NOMO-1 (cell line): ENCODE measurements at regions not wholly inside any gene's neighbourhood (a gene's known extent, or its start where the extent isn't known, plus 50 kb on each side); places are given as distances from the start of the nearest gene placed in this dataset.

Source experiments
- DNase-seq, 2 experiments: peaks; one replicate each; lab custom pipeline; 2025; ENCODE audit not compliant: unreplicated experiment in 2 of 2; lab: John Stamatoyannopoulos, UW

DNA sequence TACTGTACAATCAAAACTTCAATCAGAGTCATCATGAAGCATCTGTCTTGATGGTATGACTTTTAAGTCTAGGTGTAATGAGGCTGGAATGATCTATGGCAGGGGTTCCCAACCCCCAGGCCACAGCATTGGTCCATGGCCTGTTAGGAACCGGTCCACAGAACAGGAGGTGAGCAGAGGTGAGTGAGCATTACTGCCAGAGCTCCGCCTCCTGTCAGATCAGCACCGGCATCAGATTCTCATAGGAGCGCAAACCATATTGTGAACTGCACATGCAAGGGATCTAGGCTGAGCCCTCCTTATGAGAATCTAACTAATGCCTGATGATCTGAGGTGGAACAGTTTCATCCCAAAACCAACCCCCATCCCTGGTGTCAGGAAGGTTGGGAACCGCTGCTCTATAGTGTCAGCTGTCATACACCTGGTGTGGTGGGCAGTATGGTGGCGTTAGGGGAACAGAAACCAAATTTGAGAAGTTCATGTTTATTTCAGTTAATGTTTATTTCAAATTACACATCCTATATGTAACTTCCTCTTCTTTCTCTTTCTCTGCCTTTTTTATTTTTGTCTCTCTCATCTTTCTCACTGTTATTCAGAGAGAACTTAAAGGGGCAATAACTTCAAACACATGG is 432.6 kb downstream of the TNS3 start:
- DNase-seq: peak; percentile 65 to 85

DNA sequence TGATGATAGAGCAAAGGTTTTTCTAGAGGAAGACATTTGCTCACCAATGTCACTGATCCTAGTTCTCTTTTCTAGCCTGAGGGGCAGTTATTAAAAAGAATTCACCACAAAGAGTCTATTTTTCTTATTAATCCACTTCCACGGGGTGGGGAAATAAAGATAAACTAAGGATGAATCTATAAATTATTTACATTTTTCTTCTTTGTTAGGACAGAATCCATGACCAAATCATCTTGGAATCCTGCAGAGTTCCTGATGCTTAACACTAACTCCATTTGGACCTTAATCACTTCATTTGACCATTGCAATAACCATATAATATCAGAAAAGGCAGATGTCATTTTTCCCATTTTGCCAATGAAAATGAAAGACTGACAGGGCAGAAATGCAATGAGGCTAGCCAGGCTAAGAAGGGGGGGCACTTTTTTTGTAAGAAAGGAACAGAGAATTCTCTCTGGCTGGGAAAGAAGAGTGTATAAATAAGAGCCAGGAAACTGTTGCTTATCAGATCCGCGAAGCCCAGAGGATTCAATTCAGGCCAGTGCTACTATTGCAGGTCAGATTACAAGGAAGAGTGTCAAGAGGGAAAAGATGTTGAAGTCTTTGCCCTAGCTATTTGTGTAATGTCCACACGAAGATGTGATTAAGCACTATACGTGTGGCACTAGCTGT is 433.2 kb downstream of the TNS3 start:
- no peak for DNase-seq

DNA sequence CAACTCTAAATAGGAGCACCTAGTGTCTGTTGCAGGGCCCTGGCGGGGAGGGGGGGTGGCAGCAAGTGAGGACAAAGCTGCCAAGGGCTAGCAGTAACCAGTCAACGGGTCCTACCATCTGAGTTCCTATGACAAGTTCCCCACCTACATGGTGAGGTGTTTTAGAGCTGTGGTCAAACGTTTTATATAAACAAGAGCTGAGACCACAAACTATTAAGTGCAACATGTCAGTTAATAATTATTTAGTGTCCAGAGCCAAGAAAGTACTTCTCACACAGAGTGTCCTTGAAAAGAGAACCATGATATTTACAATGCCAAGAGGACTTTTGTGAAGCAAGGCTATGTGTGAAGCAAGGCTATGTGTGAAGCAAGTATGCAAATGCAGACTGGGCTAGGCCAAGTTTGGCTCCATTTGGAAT is 434.7 kb downstream of the TNS3 start:
- peak in 1 of 2 experiments; percentile 51 for DNase-seq

DNA sequence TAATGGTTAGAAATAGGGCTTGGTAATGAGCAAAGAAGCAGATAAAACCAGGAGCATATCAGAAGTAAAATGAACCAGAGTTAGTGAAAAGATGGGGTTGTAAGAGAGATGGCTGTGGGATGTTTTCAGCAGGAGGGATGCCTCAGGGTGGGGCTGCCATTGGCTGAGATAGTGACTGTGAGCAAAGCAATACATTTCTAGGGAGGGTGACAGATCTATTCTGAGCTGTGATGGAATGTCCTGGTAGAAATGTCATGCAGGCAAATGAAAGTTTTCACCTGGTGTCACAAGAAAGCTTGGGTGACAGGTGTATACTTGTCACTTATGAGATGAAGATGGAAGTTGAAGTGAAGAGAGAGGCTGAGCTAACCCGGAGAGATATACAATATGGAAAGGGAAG is 435.9 kb downstream of the TNS3 start:
- no peak for DNase-seq

DNA sequence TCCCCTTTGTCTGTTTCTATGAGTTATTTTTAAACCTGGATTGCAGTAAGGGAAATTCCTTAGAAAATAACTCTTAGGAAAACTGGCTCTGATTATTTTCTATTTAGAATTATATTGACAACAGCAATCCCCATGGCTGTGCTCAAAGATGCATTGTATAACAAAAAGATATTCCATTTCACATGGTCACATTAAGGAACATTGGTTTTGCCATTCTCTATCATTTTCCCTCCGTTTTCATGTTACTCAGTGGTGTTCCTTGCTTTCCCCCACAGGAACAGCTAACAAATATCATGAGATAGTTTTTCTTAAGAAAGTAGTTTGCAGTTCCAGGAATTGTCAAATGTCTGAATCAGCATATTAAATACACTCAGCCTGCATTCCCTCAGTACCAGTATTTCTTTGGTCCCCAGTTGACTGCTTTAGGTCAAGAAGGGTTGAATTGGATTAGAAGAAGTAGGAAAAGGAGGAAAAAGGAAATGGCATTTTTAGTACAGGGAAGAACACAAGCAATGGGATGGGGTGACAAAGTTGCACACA is 436.7 kb downstream of the TNS3 start:
- DNase-seq: no peak

DNA sequence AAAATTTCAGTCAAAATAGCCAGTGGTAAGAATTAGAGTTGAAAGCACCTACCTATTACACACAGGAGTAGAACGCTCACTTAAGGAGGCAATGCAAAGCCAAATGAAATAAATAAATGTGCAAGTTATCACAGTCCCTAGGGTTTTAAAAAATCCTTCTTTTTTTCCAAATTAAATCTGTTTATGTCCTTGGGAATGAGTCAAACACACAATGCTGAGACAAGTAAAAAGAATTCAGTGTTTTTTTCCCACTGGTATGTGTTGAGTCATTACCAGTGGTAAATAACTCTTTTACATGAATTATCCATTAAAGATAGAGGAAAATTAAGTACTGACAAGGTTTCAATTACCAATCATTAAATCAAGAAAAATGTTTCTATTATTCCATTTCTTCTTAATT is 438.6 kb downstream of the TNS3 start:
- DNase-seq: no peak

DNA sequence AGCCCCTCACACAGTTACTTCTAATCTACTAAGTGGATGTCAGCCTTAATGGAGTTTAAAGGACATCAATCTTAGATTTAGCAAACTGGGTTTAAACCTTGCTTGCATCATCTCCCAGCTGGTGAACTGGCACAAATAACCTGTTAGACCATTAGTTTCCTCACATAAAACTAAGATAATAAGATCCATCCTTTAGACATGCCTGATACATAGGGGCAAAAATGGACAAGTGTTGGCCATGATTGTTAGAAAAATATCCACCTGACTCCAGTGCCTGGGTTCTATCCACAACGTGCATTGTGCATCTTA is 439.1 kb downstream of the TNS3 start:
- no peak for DNase-seq

DNA sequence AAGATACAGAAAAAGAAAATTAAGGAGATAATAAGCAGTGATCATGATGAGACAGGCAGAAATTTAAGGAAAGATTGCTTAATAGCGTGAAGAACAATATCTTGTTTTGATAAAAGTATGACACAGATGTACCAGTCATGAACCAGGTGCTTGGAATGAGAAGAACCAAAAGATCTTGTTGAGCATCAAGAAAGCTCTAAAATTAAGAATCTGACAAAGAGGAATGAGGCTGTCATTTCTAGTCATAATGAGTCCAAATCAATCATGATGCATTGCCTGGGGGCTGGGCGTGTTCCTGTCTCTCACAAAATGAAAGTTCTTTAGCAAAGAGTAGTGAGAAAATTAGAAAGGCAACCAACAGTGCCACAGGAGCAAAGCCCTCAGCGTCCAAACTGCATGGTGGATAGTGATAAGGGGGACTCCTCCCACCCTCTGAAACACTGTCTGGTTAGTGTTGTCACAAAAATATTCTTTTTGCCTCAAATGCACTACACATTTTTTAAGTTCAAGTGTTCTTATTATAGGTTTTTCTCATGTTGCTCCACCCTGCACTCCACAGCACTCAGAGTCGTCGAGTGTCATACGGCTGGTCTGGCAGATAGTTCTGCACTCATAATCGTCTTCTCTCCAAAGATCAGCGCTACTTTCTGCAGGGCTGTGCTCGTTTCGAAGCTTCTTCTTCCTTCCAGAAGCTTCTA is 439.6 kb downstream of the TNS3 start:
- no peak for DNase-seq

DNA sequence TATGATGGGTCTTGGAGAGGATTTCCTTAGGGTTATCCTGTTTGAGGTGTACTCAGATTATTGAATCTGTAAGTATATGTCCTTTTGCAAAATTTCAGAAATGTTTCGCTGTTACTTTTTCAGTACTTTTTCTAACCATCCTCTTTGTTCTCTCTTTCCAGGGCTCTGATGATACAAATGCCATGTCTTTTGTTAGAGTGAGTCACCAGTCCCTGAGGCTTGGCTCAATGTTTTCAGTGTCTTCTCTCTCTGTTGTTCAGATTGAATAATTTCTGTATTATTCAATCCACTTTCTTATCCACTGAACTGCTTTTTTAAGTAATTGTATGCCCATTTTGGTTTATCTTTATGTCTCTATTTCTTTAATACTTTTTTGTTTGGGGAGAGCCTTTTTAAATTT is 449.4 kb downstream of the TNS3 start:
- no peak for DNase-seq

DNA sequence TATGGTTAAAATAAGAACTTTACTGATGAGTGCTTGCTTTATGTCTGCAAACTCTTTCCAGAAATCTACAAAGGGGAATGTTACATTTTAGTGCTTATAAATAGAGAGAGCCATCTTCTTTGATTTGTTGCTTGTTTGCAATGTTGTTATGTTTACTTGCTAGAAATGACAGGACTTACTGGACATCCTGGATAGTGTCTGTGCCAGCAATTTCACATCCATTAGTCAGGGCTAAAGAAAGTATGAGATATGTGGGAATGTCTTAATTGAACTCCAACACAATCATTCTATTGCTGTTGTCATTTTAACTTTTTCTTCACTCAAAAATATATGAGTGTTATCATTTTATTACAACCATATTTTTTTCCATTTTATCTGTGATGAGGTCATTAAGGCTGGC is 453.2 kb downstream of the TNS3 start:
- DNase-seq: no peak

DNA sequence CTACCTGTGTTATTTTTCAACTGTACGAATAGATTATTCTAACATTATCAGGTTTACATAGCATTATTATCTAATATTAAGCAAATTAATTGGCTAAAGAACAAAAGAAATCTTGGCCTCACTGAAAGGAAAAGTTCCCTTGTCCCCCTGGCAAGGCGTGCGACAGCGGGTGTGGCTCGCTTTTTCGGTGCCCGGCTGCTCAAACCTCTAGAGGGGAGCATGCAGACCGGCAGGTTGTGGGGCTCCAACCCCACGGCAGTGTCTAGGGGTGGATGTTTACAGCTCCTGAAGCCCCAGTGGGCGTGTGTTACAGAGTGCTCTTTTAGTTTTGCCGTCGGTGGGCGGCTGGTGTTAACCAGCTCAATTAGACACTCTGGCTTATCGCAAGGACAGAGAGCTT is 456.4 kb downstream of the TNS3 start:
- no peak for DNase-seq

DNA sequence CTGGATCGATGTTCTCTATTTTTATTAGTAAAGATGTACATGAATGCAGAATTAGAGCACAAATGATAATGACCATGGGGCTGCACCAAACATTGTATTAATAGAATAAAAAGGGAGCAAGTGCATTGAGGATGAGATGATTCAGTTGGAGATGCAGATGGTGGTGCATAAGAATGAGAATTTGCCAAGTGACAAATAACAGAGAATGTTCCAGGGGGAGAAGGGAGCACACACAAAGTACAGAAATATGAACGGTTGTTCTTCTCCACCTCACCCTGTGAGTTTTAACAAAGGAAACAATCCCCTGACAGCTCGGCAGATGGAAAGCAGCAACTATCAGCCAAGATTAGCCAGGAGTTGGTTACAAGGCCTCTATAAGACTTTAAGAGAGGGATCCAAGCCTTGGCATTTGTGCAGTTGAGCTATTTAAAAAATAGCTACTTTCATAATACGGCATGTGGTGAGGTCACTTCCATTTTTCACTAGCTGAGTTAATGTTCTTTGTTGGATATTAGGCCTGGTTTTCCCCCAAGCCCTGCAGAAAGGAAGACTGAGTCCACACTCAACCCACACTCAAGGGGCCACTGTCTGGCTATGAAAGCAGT is 462.5 kb downstream of the TNS3 start:
- DNase-seq: no peak

DNA sequence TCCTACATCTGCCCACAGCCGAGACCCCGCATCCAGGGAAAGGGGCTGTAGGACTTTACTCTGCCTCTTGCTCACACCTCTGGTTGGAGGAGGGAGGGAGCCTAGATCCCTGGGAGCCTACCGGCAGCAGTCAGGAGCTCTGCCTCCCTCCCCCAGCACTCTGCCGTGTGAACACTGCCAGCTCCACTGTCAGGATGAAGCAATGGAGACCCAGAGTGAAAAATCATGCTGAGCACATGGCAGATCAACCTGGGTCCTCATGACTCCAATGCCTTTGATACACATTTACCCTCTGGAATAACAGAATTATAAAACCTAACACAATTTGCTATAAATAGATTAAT is 477.7 kb downstream of the TNS3 start:
- DNase-seq: peak; percentile 43 to 69

DNA sequence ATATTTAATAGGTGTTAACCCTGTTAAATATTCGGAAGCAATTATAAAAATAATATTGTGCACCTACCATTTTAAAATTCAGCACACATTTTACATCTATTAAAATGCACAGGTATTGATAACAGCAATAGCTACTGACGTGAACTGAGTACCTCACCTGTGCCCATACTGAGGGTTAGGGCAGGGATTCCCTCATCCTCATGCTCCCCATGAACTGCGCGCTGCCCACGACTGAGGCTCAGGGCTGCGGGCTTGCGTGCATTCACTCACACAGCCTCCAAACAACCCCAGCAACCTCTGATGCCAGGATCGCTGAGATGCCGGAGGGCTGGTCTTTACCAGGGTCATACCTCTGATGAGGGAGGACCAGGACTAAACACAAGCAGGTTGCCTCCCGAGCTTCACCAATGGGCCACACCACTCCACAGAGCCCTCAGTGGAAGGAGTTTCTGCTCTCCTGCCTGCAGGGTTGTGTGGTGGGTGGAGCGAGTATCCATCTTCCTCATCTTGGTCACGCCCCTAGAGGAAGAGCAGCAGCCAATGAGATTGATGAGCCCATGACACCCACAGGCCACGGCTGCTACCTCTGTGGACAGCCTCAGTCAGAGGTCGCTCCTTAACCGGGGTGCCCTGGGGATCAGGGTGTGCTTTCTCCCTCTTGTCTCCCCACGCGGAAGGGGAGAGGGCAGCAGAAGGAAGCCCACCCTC is 478.3 kb downstream of the TNS3 start:
- peak; percentile 78 to 84 for DNase-seq

DNA sequence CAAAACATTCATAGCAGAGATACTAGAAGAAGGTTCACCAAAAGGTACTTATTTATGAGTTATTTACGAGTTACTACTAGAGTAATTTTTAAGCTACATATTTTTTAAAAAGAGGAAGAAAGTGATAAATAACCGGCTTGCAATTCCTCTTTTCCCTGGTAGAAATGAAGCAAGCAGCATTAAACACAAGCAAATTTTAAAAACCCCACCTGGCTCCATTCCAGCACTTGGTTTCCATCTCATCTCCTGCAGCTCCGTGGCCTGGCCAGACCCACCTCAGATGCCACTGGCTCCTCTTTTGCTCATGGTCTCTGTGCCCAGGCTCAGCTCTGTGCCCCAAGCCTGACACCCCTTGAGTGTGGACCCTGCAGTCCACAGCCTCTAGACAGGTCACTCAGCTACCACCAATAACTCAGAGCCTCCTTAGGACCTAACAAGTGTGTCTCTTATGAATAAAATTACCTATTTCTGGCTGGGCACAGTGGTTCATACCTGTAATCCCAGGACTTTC is 479.5 kb downstream of the TNS3 start:
- DNase-seq: peak; percentile 85 to 90

DNA sequence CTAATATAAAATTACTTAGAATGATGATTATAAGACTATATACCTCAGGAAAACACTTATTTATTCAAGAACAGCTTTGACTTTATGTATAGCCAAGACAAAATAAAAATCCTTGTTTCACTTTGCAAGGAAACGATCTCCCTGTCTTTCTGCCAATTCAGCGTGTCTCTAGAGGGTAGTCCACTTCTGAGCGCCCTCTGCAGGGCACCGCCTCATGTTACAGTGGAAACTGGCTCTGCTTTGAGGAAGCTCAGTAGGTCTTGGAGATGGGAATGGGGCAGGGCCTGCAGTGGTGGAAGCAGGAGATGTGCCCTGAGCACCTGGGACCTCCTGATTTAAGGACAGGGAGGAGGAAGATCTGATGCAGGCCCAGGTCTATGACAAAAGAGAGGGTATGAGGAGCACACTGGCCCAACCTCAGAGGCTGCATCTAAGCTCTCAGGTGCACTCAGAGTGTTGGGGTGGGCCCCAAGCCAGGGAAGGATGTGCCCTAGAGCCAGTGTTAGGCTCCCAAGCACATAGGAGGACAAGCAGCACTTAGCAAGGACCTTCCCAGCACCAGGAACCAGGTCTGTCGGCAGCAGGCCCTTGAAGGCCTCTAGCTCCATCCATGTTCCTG is 481.0 kb downstream of the TNS3 start:
- peak; percentile 24 to 60 for DNase-seq

DNA sequence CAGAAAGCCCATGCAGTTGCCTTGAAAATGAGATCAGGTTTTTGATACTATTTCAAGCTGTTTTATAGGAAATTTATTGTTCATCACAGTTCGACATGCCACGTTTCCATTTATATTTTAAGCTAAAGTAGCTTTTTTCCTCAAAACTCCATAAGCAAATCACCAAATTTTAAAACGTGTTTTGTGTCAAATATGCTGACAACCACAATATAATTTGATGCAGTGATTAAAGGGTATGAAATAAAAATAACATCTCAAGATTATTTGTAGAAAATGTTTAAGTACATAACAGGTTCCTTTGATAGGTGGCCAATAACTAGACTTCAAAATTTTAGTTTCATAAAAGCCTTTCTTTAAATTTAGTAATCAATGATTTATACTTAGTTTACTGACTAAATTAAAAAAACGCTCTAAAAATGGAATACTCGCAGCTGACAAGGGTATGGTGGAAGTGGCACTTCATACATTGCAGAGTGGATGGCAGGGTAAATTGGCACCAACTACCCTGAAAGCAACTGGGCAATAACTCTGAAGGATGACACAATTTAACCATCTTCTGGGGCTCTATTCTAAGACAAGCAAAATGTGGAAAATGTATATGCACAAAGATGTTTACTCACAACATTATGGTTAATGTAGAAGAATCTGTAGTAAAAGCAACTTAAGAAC is 481.6 kb downstream of the TNS3 start:
- no peak for DNase-seq

DNA sequence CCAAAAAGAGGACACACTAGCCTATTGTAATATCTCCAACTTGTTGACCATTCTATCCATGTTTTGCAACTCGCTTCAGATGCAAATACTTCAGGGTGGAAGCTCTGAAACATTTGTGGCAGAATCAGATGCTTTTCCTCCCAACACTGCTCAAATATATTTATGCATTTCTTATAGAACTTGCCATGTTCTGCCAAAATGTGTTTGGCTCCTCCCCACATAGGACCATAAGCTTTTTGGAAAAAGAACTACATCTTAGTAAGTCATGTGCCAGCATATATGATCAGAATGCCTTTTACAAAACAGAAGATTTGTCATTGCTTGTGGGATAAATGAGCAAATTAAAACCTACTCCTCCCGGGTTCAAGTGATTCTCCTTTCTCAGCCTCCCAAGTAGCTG is 484.5 kb downstream of the TNS3 start:
- DNase-seq: no peak

DNA sequence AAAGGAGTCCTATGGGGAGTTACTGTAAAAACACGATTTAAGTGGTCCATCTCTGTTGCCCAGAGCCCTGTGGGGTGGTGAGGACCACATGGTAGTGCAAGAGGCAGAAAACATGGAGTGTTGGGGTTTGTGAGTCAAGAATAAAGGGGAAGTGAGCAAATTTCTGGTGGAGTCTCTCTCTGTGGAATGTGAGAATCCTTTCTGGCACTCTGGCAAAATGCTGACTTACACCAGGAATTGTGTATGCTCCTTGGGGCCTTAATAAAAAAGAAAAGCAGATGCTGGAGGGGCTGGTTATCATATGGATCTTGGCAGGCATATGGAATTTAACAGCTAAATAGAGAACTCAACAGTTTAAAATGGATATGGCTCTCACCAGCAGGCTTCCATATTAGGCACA is 486.0 kb downstream of the TNS3 start:
- no peak for DNase-seq

DNA sequence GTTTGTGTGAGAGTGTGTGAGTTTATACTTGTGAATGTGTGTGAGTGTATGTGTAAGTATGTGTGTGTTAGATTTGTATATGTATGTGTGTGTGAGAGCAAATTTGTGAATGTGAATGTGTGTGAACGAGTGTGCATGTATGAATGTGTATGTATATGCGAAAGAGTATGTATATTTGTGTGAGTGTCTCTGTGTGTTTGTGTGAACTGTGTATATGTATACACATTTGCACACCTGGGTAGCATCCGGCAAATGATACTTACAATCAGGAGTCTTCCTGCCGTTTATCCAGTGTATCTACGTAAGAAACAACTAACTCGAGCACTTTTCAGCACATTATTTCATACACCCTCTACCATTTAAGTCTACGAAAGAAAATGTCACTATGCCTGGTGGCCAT is 487.4 kb downstream of the TNS3 start:
- DNase-seq: no peak
